MM.1S (cell line): ENCODE measurements at regions not wholly inside any gene's neighbourhood (a gene's known extent, or its start where the extent isn't known, plus 50 kb on each side); places are given as distances from the start of the nearest gene placed in this dataset.

Experiments used
- CTCF ChIP-seq: fragments of 300-600 bp; sonication (generic); IDR thresholded peaks from 2 replicates; pipeline ENCODE4 v1.5.1; 2016; ENCODE audit warnings: antibody characterized with exemption, low read length, mixed read lengths
- EZH2 ChIP-seq: fragments of 300-600 bp; sonication (generic); optimal IDR thresholded peaks from 2 replicates; pipeline ENCODE3; 2017; ENCODE audit warnings: low read depth, mild to moderate bottlenecking, antibody characterized with exemption, low read length, mixed read lengths

GRCh38 chr3:68373727-68374126 lies 558.6 kb downstream of the TAFA4 start:
- TF ChIP-seq CTCF, result no peak
- no peak for TF ChIP-seq EZH2
